NCI-H128 (cell line): ENCODE measurements at regions not wholly inside any gene's neighbourhood (a gene's known extent, or its start where the extent isn't known, plus 50 kb on each side); places are given as distances from the start of the nearest gene placed in this dataset.
"Not testable (repeated sequence)": the region's sequence is repeated elsewhere in the genome, so short reads cannot be mapped to it uniquely, and the experiment has no call there.

Experiments used
- DNase-seq: peaks from one replicate; lab custom pipeline; 2025; ENCODE audit not compliant: unreplicated experiment; lab: John Stamatoyannopoulos, UW

DNA sequence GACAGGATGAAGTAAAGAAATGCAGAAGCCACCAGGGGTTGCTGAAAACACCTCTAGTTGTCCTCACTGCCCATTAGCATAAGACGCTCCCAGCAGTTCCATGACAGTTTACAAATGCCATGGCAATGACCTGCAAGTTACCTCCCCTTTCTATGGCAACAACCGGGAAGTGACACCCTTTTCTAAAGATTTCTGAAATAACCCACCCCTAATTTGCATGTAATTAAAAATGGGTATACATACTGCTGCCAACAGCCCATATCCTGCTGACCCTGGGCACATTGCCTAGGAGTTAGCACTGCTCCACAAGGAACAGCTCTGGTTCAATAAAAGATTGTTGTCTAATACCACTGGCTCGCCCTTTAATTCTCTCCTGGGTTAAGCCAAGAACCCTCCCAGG is 178.3 kb upstream of the LRATD1 start:
- no peak for DNase-seq

GRCh38 chr2:14459786-14460325 is 172.7 kb upstream of the LRATD1 start:
- no peak for DNase-seq

DNA sequence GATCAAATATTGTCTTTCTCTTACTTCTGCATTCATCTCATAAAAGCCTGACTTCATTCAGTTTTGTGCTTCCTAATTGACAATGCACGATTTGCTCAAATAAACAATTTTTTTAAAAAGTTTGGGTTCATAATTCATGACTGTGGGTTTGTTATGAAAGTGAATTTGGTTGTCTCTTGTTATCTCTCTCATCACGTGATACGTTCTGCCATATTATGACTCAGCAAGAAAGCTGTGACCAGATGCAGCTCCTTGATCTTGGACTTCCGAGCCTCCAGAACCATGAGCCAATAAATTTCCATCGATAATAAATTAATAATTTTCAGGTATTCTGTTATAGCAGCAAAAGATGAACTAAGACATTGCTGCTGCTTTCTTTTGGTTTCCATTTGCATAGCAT is 156.5 kb upstream of the LRATD1 start:
- DNase-seq, result no peak

DNA sequence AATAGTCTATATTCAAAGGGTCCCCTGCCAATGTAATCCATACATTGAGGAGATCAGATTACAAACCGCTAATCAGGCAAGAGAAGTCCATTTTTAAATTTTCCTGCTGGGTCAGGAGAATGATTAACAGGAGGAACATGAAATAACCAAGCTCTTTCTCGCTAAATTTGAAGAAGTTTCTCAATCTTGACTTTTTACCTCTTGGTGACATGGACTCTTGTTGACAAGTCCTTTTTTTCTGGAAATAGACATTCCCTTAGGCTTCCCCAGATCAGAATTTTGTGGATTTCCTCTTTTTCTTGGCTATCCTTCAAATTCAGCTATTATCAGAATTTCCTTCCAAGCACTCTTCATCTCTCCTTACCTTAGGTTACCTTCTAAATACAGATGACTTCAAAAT is 153.0 kb upstream of the LRATD1 start:
- DNase-seq, result no peak

DNA sequence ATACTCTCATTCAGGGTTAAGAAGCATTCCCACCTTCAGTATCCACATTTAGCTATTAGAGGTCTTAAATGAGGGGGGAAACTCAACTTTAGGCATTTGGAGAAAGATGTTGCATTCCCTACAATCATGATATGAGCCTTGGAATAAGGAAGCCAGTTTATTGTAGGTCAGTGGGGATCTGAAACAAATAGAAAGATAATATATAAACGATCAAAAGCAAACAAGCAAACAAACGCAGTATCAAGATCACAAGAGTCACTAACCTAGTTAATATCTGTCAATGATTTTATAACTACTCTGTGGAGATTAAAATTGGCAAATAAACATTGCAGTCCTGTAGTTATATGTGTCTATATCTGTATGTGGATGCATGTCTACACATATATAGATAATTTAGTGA is 152.4 kb upstream of the LRATD1 start:
- no peak for DNase-seq

DNA sequence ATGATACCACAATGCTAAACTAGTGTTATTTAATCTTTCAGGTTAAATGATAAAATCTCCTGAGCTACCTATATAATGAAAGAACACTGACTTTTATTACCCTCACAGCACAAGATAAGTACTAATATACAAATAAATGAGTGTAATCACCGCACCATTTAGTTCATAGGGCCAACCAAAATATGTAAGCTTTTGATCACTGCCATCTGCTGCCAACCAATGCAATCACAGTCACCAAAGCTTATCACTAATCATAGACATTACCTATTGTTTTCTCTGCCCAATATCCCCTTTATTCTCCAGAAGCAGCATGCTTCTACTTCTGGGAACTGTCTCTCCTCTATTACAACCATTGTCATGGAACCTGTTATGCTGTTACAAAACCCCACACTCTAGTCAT is 151.6 kb upstream of the LRATD1 start:
- no peak for DNase-seq

GRCh38 chr2:14492920-14493503 is 139.5 kb upstream of the LRATD1 start:
- no peak for DNase-seq

GRCh38 chr2:14494759-14495158 is 137.8 kb upstream of the LRATD1 start:
- no peak for DNase-seq

DNA sequence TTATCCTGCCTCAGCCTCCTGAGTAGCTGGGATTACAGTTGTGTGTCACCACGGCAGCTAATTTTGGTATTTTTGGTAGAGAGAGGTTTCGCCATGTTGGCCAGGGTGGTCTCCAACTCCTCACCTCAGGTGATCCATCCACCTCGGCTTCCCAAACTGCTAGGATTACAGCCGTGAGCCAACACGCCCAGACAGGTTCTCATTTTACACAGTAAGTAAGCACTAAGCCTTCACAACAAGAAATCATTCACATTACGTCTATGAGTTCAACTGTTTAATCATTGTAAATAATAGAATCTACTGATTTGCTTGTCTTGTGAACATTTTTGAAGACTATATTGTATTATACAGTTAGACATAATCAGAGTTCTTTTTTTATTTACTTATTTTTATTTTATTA is 131.5 kb upstream of the LRATD1 start:
- DNase-seq, result no peak

GRCh38 chr2:14506955-14507354 is 125.6 kb upstream of the LRATD1 start:
- not testable (repeated sequence) for DNase-seq

DNA sequence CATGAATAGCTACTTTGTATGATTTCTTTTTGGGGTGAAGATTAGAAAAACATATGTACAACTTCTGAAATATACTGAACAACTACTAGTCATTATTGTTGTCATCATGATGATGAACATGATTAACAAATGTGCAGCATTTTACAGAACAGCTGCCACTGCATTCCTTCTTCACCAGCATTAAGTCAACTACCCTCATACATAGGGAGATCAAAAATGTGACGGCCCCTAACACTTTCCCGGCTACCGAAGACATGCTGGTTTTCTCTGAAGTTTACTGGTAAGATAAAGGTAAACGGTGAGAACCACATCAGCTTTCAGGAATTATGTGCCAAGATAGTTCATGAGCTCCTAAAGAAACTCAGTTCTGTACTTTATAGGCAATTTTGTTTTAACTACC is 121.0 kb upstream of the LRATD1 start:
- no peak for DNase-seq

DNA sequence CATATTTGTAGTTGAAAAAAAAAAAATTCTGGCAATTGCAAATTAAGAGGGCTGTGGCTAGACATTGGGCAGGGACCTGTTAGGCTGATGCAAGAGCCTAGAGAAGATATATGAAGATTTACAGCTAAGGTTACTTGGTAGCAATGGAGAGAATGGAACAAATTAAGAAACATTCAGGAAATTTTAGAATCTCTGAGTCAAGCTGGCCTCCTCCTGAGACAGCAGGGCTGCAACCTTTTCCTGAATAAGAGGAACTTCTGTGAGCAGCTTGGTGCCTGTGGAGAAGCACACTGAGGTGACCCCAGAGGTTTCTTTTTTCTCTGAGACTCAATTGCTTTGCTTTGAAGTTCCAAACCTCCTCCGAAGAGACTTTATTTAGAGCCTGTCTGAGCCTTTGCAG is 118.6 kb upstream of the LRATD1 start:
- DNase-seq, result no peak

- DNase-seq, result no peak
Observed at GRCh38 chr2:14516844-14517243, 115.7 kb upstream of the LRATD1 start.

GRCh38 chr2:14517731-14518130 is 114.8 kb upstream of the LRATD1 start:
- no peak for DNase-seq

DNA sequence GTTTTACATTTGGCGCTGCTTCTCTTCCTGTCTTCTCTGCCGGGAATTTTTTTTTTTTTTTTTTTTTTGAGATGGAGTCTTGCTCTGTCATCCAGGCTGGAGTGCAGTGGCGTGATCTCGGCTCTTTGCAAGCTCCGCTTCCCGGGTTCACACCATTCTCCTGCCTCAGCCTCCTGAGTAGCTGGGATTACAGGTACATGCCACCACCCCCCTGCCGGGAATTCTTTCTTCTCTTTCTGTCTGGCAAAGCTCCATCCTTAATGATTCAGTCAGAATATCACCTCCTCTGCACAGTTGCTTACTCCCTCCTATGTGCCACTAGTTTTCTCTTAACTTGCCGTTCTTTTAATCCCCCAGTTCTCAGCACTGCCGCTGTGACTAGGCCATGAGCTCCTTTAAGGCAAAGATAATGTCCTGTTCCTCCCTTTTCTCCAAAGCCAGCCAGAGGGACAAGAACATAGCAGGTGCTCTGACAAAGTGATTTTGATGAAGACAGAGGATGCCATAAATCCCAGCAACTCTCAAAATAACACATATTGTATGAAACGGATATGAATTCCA is 112.1 kb upstream of the LRATD1 start:
- DNase-seq, result no peak

DNA sequence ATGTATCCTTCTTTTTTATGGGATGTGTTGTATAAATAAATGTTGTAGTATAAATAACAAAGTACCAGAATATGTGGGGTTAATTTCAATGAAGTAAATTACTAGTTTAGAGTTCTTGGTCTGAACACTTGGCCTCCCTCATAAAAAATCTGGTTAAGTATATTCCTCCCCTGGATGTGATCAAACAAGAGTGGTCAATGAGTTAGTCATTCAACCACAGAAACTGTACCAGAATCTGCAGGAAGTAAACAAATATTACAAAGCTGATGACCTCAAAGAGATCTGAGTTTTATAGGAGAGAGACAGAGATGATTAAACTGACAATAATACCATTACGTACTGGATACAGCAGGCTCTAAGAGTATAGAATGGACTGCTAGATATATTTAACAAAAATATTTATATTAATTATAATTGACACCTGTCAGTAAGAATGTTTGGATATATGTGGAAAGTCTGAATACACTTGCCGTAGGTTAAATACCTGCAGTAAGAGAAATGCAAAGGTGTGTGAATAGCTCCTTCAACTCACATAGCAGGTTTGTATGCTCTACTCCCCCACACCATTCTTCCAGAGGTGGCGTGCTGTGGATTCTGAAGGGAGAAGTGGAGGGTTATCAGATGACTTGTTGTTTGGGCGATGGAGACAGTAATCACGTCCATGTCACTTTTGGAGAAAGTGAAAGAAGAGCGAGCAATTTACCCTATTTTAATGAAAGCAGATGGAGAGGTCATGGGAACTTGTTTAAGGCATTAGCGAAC is 108.3 kb upstream of the LRATD1 start:
- no peak for DNase-seq

DNA sequence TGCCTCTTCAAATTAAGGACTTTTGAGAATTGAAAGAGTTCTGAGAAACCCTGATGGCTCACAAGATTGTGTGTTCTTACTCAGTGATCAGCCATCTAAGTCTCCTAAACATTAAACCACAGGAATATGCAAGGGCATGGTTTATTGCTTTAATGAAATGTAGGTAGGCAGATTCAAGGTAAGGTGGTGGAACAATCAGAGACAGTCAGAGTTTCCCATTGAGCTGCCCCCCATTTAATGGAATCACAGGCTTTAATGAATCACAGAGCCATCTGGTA is 107.8 kb upstream of the LRATD1 start:
- no peak for DNase-seq

- no peak for DNase-seq
Observed at GRCh38 chr2:14530506-14530905, 102.0 kb upstream of the LRATD1 start.

- DNase-seq, result no peak
Observed at GRCh38 chr2:14533131-14533757, 99.3 kb upstream of the LRATD1 start.

- DNase-seq, result no peak
Observed at GRCh38 chr2:14535156-14535555, 97.4 kb upstream of the LRATD1 start.

- DNase-seq, result no peak
Observed at GRCh38 chr2:14536976-14537375, 95.5 kb upstream of the LRATD1 start.

DNA sequence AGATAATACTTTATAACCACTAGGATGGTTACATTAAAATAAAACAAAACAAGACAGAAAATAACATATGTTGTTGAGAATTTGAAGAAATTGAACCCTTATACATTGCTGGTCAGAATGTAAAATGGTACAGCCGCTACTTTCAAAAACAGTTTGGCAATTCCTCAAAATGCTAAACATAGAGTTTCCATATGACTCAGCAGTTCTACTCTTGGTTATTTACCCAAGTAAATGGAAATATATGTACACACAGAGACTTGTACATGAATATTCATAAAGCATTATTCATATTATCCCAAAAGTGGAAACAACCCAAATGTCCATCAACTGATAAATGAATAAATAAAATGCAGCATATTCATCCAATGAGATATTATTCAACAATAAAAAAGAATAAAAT is 92.5 kb upstream of the LRATD1 start:
- DNase-seq, result no peak
